CMK (cell line): ENCODE measurements at regions not wholly inside any gene's neighbourhood (a gene's known extent, or its start where the extent isn't known, plus 50 kb on each side); places are given as distances from the start of the nearest gene placed in this dataset.

Experiments
- DNase-seq: peaks from one replicate; pipeline ENCODE4 v3.0.0-alpha.2; 2010; ENCODE audit warnings: low read depth

DNA sequence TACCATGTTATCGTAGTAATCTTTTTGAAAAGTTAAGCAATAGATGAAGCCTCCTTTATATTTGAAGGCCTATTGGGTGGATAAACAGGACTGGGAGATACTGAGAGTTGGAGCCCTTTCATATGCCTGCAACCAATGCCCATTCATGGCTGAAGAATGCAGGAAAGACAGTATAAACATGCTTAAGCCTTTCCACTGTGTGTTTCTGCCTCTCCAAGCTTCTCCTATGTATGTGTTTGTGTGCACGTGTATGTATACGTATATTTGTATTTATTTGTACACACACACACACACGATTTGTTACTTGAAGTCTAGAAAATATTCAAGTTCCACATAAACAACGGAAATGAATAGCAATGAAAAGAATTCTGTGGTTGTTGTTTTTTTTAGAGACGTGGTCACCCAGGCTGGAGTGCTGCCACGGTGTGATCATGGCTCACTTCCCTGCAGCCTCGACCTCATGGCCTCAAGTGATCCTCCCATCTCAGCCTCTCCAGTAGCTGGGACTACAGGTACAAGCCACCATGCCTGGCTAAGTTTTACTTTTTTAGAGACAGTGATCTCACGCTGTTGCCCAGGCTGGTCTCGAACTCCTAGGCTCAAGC lies 1453.5 kb downstream of the AACS start:
- DNase-seq, result no peak

DNA sequence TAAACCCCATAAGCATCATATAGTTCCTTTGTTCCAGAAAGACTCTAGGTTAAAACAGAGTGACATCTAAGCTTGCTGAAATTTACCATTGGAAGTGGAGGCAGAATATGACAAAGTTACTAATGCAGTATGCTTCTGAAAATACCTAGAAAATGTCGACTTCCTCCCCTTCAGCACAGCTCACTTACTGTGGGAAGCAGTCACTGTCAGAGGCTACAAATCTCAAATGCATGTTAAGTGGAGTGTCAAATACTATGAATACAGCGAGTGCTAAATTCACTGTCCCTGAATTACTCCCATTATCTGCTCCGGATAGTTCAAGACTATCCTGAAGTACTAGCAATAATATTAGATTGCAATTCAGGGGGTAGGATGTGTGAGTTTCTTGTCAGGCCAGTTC lies 1454.6 kb downstream of the AACS start:
- DNase-seq, result no peak

DNA sequence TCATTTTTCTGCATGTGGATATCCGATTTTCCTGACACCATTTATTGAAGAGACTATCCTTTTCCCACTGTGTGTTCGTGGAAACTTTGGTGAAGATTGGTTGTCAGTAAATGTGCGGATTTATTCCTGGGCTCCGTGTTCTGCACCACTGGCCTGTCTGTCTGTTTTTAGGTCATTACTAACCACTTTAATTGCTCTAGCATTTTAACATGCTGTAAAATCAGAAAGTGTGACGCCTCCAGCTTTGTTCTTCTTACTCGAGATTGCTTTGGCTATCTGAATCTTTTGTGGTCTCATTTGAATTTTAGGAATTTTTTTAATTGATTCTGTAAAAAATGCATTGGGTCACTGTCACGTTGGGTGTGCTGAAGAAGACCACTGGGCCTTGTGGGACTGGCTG lies 1458.7 kb downstream of the AACS start:
- no peak for DNase-seq

DNA sequence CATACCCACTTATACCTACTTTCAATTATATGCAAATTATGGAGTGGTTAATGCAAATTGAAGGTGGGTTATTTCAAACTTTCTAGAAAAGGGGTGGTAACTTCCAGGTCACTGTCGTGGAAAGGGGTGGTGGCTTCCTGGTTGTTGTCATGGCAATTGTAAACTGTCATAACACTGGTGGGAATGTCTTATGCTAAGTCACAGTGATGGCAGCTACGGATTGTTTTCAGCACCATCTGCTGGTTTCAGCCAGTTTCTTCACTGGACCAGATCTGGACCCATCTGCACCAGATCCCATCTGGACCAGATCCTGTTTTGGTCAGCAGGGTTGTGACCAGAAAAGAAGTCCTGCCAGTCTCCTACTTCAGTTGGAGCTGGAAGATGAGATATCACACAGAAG lies 1469.3 kb downstream of the AACS start:
- DNase-seq, result no peak

DNA sequence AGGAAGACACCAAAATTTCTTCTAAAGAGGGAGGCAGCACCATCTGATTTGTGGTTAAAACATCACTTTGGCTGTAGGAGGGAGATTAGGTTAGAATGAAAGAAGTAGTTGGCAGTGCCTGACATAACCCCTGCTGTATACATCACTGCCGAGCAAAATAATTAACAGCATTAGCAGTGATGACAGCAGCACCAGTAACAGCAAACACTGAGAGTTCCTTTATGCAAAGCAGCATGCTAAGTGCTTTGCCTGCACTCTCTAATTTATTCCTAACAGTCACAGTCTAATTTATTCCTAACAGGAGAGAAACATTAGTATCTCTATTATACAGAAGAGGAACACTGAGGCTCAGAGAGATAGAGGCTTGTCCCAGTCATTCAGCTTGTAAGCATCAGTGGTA lies 1469.7 kb downstream of the AACS start:
- DNase-seq, result no peak

DNA sequence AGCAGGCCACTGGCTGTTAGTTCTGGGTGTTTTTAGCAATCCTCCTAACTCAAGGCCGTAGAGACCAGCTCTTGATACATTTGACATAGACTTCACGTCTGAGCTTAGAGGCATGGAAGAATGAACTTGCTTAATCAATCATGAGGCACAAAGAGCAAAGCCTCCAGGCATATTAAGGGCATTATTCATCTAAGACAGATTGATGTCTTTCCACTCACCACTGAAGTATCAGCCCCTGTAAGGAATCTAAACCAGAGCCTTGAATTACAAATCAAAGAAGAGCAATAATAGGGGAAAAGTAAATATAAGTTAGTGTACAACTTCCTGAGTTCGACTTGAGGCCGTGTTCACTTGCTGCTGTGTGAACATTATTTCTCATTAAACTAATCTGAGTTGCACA lies 1470.7 kb downstream of the AACS start:
- no peak for DNase-seq

DNA sequence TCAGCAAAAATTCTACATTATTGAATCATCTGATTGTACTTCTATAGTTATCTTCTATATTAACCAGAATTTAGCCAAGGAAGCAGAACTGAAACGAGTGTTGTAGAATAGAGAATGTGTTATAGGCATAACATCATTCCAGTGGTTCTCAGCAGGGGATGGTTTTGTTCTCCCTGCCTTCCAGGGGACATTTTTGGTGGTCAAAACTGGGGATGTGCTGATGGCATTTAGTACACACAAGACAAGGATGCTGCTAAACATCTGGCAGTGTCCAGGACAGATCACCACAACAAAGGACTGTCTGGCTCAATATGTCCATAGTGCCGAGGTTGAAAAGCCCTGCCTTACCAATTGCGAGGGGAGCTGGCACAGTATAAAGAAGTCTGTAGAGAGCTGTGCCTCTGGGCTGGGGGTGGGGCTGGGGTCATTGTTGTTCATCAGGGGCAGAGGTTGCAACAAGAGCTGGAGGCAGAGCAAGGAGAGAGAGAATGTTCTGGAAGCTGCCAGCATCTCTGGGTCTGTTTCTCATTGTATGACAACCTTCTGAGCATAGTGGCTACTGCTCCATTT lies 1472.8 kb downstream of the AACS start:
- DNase-seq, result no peak

DNA sequence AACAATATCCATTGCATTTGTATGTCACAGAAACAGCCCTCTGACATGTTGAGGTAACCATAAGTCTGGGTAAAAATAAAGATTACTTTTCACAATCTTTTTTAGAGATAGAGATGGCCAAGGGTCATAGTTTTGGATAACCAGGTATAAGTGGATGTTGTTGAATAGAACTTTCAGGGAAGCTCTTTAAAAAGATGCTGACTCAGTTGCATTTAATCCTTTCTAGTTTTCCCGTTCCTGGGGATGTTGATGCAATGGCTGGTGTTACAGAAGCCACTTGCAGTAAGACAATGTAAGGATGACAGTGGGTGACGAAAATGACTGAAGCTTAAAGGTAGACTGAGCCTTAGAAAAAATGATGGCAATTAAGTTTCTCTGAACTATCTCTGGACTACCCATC lies 1473.7 kb downstream of the AACS start:
- no peak for DNase-seq

DNA sequence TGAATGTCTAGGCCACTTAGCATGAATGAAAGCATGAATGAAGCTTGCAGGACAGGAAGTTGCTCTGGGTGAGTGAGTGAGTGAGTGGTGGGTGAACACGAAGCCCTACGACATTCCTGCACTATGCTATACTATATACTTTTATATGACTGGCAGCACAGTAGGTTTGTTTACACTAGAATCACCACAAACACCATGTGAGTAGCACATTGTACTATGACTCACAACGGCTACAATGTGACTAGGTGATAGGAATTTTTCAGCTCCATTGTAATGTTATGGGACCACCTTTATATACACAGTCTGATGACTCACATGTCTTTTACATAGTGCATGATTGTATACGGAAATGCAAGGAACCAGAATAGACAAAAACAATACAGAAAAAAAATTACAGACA lies 1480.2 kb downstream of the AACS start:
- no peak for DNase-seq

DNA sequence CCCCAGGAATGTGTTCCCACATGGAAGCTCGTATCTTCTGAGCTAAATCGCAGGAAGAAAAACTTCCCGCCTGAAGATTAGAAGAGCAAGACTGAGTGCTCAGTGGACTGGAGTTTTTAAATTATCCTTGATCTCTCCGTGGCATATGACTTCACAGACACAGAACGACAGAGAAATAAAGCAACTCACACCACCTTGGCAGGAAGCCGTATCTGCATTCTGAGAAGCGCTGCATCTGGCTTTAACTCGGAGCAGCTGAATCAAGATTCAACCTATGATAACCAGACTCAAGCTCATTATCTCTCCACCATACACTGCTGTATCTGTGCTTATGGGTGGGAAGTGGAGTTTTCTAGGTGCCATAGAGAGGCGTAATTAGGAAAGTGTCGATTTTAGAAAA lies 1482.7 kb downstream of the AACS start:
- no peak for DNase-seq

DNA sequence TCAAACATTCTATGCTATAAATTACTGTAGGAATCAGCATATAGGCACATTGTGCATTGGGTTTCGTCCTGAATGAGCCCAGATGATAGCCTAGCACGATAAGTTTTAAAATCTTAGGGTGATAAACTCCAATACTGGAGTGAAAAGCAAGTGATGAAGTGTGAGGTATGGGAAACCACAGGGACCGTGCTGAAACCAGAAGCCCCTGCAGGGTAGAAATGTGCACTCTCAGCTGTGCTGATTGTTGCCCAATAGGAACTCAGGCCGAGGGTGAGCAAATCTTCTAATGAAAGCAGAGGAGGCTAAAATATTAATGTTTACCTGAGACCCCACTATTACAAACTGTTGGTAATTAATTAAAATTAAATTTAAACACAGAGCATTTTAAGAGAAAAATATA lies 1486.6 kb downstream of the AACS start:
- DNase-seq, result no peak

DNA sequence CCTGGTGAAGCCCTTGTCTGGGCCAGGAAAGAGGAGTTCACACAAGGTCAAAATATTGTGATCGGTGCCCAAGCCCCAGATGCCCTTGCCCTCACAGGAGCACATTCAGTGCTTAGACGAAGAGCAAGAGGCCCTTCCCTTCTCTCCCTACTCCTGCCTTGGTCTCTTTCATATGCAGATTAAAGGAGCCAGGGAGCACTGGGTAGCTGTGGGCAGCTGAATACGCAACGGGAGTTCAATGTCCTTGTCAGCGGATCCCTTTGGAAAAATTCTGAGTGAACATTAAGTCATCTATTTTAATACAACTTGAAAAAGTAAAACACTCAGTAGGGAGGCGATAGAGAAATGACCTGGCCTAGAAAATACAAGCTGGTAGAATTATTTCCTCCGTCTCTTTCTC lies 1489.4 kb downstream of the AACS start:
- no peak for DNase-seq

DNA sequence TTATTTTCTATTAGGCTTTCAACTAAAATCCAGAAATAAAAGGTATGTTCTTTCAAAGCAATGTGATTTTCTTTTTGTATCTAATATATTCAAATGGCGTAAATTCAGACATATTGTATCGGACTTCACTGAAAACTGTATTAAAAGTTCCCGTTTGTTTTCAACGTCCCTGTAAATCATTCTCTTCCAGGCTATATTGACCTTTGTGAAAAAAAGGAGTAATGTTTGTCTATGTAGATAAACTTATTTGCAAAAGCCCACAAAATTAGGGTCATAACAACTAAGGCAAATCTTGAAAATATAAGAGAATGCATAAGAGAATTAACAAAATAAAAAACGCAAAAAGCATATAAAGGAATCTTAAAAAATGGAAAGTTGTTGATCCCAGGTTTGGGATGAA lies 1492.4 kb downstream of the AACS start:
- no peak for DNase-seq

DNA sequence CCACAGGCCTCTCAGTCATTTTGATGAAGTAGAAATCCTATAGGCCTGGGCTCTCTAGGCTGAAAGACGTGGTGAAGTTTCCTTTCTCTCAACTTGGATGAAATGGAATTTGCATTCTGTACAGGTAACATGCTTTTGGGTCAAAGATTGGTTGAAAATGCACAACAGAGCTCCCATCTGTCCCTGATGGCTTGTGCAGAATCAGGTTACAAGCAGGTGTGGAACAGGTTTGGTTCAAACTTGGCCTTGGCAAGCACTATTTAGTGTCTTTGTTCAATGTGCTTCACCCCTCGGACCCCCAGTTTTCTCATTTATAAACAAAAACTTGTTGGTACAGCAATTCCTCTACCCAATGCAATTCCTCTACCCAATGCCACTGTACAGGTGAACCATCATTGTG lies 1493.0 kb downstream of the AACS start:
- no peak for DNase-seq

DNA sequence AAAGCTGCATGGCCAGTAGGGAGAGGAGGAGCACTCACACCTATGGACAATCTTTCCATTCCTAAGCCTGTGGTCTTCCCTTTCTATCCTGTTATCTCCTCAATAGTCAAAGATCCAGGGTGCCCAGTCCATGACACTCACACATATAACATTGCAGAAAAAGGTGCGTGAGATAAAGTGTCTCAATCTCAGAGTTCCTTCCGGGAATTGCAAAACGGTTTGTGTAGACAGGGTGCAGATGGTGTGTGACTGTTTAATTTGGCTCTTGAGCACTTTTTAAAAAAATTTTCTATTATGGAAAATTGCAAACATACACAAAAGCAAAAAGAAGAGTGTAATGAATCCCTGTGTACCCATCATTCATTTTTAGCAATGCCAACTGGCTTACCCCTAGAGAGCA lies 1493.6 kb downstream of the AACS start:
- no peak for DNase-seq

DNA sequence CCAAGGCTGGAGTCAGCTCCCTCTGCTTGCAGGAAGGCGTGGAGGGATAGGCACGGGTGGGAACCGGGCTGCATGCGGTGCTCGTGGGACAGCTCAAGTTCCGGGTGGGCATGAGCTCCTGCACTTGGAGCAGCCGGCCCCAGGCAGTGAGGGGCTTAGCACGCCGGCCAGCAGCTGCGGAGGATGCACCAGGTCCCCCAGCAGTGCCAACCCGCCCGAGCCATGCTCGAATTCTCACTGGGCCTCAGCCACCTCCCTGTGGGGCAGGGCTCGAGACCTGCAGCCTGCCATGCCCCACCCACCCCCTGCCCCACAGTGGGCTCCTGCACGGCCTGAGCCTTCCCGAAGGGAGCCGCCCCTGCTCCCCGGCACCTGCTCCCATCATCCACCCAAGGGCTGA lies 1501.8 kb downstream of the AACS start:
- DNase-seq, result no peak

DNA sequence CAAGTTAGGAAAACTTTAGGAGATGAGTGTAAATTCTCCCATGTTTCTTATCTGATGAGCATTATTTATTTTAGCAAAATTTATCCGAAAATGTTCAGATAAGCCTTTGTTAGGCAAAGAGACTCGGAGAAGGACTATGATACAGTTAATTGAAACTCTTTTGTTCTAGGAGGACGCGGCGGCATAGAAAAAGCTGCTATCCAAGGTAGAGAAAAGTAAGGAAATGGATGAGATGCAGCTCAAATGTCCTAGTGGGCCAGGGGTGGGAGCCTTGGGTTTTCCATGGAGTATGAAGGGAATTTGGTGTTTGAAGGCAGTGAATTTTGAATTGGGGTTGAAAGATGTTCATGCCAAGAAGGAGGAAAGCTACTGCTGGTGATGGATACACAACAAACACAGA lies 1504.5 kb downstream of the AACS start:
- no peak for DNase-seq

DNA sequence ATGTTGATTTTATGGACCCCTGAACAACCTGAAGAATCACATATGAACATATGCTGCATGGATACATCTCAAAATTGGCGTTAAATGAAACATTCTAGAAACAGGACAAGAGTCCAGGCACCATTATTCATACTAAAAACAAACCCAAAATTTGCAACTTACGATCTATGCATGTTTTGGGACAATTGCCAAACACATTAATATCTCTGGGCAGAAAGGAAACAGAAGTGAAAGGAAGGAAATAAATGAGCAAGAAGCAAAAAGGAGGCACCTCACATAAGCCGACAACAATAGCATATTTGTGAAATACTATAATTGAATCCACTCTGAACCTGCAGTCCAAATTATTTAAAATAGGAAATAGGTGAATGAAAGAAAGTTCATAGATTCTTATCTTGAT lies 1505.3 kb downstream of the AACS start:
- DNase-seq, result no peak

DNA sequence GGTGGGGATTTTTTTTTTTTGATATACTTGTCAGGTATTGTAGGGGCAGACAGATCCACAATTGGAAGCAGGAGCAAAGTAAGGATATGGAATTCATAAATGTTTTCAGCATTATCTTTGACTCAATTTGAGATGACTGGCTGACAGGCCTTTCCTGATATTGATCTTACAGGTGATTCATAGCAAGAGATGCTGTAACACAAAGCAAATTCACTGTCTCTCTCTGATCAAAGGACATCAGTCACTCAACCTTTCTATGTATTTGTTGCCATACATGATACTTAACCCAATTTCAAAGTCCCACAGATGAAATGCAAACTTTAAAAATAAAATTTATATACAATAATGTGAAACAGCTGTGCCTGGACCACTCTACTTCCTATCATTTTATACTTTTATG lies 1506.9 kb downstream of the AACS start:
- no peak for DNase-seq

DNA sequence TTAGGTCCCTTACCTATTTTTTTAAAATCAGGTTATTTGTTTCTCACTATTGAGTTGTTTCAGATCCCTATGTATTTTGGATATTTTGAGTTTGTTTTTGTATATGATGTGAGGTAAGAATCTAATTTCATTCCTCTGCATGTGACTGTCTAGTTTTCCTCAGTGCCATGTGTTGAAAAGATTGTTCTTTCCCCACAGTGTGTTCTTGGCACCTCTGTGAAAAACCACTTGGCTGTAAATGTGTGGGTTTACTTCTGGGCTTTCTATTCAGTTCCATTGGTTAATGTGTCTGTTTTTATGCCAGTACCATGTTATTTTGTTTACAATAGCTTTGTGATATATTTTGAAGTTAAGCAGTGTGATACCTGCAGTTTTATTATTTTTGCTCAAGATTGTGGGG lies 1516.4 kb downstream of the AACS start:
- no peak for DNase-seq

DNA sequence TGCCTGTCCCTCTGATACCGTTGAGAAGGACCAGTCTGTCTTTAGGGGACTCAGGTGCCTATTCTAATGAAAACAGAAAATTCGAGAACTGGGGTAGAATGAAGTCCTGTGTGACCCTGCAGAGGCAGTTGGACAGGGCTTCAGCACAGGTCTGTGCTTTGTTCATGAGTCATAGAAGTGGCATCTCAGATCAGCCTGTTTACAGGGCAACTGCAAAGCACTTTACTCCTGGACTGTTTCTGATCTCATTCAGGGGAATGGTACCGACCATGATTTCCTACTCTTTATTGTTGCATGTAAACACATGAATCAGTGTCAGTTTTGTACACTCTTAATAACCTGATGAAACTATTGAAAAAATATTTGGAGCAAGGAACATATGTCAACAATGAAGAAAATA lies 1517.0 kb downstream of the AACS start:
- DNase-seq, result no peak

DNA sequence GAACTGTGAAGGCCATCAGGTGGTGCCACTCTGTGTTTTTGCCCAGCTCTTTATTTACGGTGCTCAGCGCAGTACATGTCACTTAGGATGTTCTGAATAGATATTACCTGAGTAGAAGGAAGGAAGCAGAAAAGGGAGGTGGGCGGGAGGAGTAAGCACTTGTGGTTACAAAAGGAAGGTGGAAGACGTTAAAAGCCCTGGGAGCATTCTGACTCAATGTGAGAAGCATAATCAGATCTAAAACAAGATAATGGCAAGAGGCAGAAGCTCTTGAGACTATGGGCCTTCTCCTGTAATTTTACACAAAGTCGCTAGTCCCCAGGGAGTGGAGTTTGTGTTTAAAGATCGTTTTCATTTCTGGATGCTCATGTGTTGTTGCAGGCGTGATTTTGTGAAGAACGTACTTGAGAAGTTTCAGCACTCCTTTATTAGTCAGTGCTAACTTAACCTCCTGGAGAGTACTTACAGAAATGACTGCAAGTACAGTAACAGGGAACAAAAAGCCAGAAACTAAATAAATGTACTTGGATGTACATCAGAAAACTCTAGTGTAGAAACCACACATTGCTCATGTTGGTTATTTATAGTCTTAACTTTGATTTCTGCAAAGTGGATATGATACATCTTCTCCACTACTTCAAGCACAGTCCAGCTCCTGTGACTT lies 1523.5 kb downstream of the AACS start:
- DNase-seq, result no peak

DNA sequence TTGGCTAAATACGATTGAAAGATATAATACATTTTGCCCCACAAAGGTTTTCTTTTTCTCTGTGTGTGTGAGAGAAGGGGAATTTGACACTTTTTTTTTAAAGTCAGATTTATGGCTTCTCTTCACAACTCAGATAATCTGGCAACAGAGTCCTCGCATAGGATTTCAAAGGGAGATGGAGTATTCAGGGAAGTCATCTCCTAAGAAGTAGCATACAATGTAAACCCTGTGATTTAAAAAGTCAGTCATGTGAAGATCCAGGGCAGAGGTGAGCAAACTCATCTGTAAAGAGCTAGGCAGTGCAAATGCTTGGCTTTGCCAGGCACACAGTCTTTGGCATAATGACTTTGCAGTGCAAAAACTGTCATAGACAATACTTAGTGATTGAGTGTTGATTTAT lies 1526.3 kb downstream of the AACS start:
- DNase-seq, result no peak
